Epithelial cell of prostate (primary cell): ENCODE measurements at regions not wholly inside any gene's neighbourhood (a gene's known extent, or its start where the extent isn't known, plus 50 kb on each side); places are given as distances from the start of the nearest gene placed in this dataset.

Experiments
- DNase-seq: peaks from one replicate; pipeline ENCODE4 v3.0.0-alpha.2; 2011; ENCODE audit warnings: low read depth, low spot score
- H3K27ac ChIP-seq: fragments of 450-650 bp; 2 replicates; pipeline ENCODE4 v1.5.1; 2017; ENCODE audit warnings: mild to moderate bottlenecking

GRCh38 chr12:61871485-61871810, 388.8 kb upstream of the USP15 start:
- no peak for DNase-seq
- H3K27ac ChIP-seq: no peak overlapping the region

- H3K27ac ChIP-seq: no peak overlapping the region
- DNase-seq: no peak
Measured at GRCh38 chr12:61879229-61879628, 381.0 kb upstream of the USP15 start.

- no peak overlapping the region for H3K27ac ChIP-seq
- no peak for DNase-seq
Measured at GRCh38 chr12:61880186-61880585, 380.0 kb upstream of the USP15 start.

DNA sequence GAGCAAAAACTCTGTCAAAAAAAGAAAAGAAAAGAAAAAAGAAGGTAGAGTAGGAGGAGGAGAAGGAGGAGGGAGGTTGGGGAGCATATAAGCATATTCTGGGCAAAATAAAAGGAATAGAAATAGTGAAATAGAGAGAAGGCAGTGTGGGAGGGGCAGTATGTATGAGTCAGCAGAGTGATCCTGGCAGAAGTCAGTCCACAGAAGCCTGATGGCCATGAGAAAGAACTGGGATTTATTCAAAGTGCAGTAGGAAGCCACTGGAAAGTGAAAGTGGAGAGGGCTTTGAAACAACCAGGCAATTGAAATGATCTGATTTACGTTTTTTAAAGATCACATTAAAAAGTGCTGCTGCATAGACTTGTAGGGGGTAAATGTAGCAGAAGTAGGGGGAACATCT, 368.6 kb upstream of the USP15 start:
- no peak for DNase-seq

GRCh38 chr12:61894168-61894567, 366.0 kb upstream of the USP15 start:
- no peak for DNase-seq
- no peak overlapping the region for H3K27ac ChIP-seq

More for the DNA sequence above, 368.6 kb upstream of the USP15 start:
- H3K27ac ChIP-seq: no peak overlapping the region

- DNase-seq: no peak
- no peak overlapping the region for H3K27ac ChIP-seq
Measured at GRCh38 chr12:61896436-61896835, 363.8 kb upstream of the USP15 start.

DNA sequence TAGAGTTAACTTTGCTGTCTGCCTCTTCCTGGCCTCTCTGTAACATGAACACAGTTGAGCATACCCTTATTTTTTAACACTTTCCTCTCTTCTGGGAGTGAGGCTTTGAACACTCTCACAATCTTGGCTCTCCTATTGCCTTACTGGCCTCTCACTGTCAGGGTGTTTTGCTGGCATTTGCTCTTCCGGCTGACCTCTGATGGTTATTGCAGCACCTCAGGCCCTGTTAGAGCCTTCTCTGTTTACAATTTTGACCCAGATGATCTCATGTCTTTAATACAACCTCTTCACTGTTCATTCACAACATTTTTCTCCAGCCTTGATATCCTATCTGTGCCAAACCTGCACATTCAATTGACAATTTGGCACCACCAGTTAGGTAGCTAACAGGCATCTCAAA, 357.8 kb upstream of the USP15 start:
- no peak for DNase-seq
- no peak overlapping the region for H3K27ac ChIP-seq

DNA sequence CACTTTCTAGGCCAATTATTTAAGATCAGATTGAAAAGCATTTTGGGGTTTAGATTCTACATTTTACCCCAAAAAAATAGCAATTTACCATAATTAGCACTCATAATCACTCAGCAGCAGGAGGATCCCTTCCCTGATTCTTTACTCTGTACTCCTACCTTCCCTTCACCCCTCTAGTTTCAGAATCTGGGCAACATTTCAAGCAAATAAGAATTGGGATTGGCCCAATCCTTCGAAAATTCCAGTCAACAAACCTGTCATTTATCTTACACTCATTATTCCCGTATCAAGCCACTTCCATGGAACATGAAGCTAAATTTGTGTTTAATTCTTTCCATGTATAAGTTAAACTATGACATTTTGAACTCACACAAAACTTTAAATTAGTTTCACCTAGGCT, 349.1 kb upstream of the USP15 start:
- DNase-seq: no peak
- H3K27ac ChIP-seq: no peak overlapping the region

DNA sequence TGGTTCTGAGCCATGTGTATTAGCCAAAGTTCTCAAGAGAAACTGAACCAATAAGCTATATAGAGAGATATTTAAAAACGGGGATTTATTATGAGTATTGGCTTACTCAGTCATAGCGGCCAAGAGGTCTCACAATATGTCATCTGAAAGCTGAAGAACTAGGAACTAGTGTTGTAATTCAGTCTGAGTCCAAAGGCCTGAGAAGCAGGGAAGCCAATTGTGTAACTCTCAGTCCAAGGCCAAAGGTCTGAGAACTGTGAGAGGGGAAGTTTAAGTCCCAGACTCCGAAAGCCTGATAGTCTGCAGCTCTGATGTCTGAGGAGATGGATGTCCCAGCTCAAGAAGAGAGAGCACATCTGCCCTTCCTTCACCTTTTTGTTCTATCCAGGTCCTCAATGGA, 344.8 kb upstream of the USP15 start:
- no peak for DNase-seq
- no peak overlapping the region for H3K27ac ChIP-seq

DNA sequence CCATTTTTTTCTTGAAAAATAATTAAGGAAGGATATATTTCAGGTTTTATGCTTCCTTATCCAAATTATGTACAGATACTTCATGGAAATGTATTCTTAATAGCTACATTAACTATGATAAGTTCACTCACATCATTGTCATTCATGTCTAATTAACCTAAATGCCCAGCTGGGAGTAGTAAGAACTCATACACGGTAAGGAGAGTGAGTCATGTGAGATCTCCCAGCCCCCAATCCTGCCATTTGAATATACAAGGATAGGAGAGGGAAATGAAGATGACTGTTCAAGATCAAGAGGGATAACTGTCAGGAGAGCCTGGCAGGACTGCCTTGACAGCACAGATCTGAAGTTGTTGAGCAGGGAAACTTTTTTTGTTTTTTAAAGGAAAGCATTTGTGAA, 343.4 kb upstream of the USP15 start:
- DNase-seq: no peak

GRCh38 chr12:61919686-61920085, 340.5 kb upstream of the USP15 start:
- no peak overlapping the region for H3K27ac ChIP-seq
- DNase-seq: no peak

More for the DNA sequence above, 343.4 kb upstream of the USP15 start:
- H3K27ac ChIP-seq: no peak overlapping the region

DNA sequence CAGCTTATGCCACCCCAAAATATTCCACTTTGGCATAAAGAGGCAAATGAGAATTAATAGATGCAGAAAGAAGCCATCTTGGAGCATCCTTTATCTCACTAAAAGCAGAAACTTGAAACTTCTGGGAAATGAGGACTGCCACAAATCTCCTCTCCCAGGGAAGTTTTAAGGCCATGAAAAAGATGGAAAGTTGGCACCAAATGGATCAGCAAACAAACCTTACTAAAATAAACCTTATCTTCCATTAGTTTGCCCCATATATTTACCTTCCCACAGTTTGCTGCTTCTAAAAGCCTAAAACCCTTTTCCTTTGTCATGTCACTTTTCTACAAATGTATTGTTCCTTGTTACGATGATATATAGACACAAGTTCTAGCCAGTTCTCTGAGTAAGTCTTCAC, 340.0 kb upstream of the USP15 start:
- DNase-seq: no peak
- H3K27ac ChIP-seq: no peak overlapping the region

DNA sequence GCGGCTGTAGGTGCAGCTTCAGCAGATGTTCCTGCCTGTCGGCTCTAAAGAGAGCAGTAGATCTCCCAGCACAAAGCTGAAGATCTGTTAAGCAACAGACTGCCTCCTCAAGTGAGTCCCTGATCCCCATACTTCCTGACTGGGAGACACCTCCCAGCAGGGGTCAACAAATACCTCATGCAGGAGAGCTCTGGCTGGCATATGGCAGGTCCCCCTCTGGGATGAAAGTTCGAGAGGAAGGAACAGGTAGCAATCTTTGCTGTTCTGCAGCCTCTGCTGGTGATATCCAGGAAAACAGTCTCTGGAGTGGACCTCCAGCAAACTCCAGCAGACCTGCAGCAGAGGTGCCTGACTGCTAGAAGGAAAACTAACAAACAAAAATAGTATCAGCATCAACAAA, 337.1 kb upstream of the USP15 start:
- DNase-seq: no peak
- no peak overlapping the region for H3K27ac ChIP-seq

- no peak overlapping the region for H3K27ac ChIP-seq
- no peak for DNase-seq
Measured at GRCh38 chr12:61934564-61934963, 325.6 kb upstream of the USP15 start.

DNA sequence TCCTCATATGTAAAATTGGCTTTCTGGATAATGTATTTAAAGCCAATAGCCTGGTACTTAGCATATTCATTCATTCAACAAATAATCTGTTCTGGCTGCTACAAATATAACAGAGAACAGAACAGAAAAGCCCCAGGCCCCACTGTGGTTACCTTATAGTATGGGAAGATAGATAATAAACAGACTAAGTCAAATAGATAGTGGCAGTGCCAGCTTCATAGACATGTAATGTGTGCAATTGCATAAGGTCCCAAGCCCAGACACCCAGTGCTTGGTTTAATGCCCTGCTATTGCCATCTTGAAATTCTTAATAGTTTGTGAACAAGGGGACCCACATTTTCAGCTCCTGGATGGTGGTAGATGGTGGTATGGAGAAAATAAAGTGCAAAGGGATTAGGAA, 320.2 kb upstream of the USP15 start:
- H3K27ac ChIP-seq: no peak overlapping the region
- no peak for DNase-seq

- DNase-seq: no peak
- H3K27ac ChIP-seq: no peak overlapping the region
Measured at GRCh38 chr12:61956545-61956944, 303.7 kb upstream of the USP15 start.

GRCh38 chr12:61974461-61974860, 285.7 kb upstream of the USP15 start:
- no peak for DNase-seq
- no peak overlapping the region for H3K27ac ChIP-seq

DNA sequence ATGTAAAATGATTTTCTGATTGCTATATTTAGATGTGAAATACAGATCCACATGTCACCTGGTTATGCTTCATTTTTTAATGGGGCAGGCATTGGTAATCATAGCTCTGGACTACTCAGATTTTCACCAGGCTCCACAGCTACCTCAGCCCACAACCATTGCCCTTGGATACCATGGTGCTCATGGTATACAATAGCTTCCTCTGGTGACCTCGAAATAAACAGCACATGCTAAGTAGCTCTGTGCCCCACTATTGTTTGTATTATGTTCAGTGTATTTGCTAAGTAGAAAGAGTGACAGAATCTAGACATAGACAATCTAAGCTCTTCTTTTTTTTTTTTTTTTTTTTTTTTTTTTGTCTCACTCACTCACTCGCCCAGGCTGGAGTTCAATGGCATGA, 274.4 kb upstream of the USP15 start:
- no peak overlapping the region for H3K27ac ChIP-seq
- no peak for DNase-seq

DNA sequence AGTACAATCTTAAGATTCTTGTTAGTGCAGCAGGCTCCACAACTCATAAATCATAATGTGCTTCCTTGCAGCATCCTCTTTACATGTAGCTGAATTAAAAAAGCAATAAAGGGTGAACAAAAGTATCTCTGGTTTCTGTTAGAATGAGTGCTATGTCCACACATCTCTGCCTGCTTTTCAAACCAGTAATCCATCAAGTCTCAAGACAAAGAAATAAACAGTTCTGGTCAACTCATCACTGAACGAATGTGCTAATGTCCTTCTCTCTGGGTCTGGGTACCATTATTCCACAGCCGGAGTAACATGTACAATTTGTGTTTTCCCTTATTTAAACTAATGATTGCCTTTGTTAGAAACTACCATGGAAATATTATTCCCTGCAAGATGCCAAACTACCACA, 273.0 kb upstream of the USP15 start:
- H3K27ac ChIP-seq: no peak overlapping the region
- no peak for DNase-seq

GRCh38 chr12:61991661-61992060, 268.5 kb upstream of the USP15 start:
- H3K27ac ChIP-seq: no peak overlapping the region

DNA sequence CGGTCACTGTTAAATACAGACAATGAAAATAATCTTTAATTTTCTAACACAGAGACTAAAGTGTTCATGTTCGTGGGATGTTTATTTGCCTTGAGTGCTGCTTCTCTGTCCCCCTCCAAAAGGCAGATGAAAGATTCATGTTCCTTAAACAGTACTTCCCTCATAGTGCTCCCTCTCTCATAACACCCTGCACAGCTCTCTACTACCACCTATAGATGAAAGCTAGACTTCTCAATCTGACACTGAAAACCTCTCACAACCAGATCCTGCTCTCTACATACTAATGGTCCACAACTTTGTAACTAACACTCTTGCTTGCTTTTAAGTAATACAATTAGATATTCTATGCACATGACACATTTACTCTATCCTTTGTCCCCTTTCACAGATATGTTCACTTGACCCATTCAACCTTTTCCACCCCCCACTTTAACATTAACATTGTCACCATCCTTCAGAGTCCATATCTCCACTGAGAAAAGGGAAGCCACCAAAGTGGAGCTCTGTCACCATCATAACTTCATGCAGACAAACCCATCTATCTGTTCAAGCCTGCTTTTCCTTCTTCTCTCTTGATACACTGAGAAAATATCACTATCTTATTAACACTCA, 266.4 kb upstream of the USP15 start:
- no peak for DNase-seq
- H3K27ac ChIP-seq: no peak overlapping the region

More at GRCh38 chr12:61991661-61992060, 268.5 kb upstream of the USP15 start:
- no peak for DNase-seq

DNA sequence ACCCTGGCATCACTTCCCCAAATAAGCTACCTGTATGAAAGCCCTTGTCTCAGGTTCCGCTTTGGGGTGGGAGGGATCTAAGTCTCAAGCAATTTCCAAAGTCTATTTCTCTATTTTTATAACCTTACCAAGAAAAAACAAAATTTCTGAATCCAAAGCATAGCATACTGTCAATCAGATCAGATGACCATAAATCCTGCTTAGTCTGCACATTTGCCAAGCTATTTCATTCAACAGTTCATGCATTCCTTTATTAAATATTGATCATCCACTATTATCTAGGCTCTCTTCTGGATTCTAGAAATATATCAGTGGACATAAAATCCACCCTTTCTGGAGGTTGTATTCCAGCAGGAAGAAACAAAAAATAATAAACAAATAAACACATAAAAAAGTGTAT, 263.5 kb upstream of the USP15 start:
- H3K27ac ChIP-seq: no peak overlapping the region
- DNase-seq: no peak

DNA sequence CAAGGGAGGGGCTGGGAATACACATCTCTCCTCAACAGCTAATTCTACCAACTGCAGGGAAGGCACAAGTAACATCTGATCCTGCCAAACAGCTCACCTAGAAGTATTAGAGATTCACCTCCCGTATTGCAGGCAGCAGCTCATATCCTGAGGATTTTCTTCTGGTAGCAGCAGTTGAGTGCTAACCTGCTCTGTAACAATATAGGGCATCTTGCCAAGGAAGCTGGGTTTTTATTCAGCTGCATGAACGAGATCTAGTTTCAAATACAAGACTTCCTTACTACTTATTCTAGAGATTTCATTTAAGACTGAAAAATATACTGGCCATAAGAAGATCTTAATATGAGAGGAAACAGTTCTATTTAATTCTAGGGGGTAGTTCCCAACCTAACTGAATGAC, 261.4 kb upstream of the USP15 start:
- no peak for DNase-seq
- H3K27ac ChIP-seq: no peak overlapping the region
